H1 (cell line): ENCODE measurements at regions not wholly inside any gene's neighbourhood (a gene's known extent, or its start where the extent isn't known, plus 50 kb on each side); places are given as distances from the start of the nearest gene placed in this dataset.

ENCODE experiments used
- CTCF ChIA-PET: fragments of 300-600 bp; sonication (Branson Sonifier 250); formaldehyde crosslinking; loops from one replicate; lab custom pipeline; 2021; ENCODE audit not compliant: partially characterized antibody; lab: Charles Lee
- POLR2A ChIA-PET: fragments of 300-600 bp; sonication (Branson Sonifier 250); formaldehyde crosslinking; loops from one replicate; lab custom pipeline; 2021; ENCODE audit warnings: inconsistent platforms; ENCODE audit not compliant: partially characterized antibody; lab: Charles Lee
- DNase-seq, 2 experiments: peaks; one replicate each; pipeline versions ENCODE4 v3.0.0 to v3.0.0-alpha.2; 2010 to 2022; ENCODE audit warnings: low spot score in 2 of 2, low read depth in 1 of 2, mixed read lengths in 1 of 2
- FAIRE-seq: peaks from 2 replicates; lab custom pipeline; 2011; peaks lifted over from hg19 to GRCh38; lab: Jason Lieb, UNC
- H2AFZ ChIP-seq: 2 replicates; pipeline ENCODE4 v1.8.1; 2012; ENCODE audit warnings: low read length, inconsistent platforms
- H2AK5ac ChIP-seq: 2 replicates; pipeline ENCODE4 v1.6.1; 2013; ENCODE audit warnings: low read depth, low read length
- H2BK120ac ChIP-seq: replicated peaks from 2 replicates; pipeline ENCODE3; 2013; ENCODE audit warnings: low read depth, low read length, inconsistent platforms
- H2BK12ac ChIP-seq: 2 replicates; pipeline ENCODE4 v1.6.1; 2013; ENCODE audit warnings: low read depth, low read length
- H2BK15ac ChIP-seq: 2 replicates; pipeline ENCODE4 v1.6.1; 2013; ENCODE audit warnings: low read length
- H2BK20ac ChIP-seq: 2 replicates; pipeline ENCODE4 v1.6.1; 2013; ENCODE audit warnings: low read length
- H2BK5ac ChIP-seq: 2 replicates; pipeline ENCODE4 v1.6.1; 2013; ENCODE audit warnings: low read depth, low read length
- H3K14ac ChIP-seq: 2 replicates; pipeline ENCODE4 v1.6.1; 2013; ENCODE audit warnings: inconsistent platforms; ENCODE audit not compliant: insufficient read length
- H3K18ac ChIP-seq: 2 replicates; pipeline ENCODE4 v1.6.1; 2013; ENCODE audit warnings: low read length; ENCODE audit errors: extremely low read depth
- H3K23ac ChIP-seq: 2 replicates; pipeline ENCODE4 v1.6.1; 2013; ENCODE audit warnings: inconsistent platforms; ENCODE audit not compliant: insufficient read length
- H3K23me2 ChIP-seq: 2 replicates; pipeline ENCODE4 v1.6.1; 2013; ENCODE audit warnings: low read depth, low read length
- H3K27ac ChIP-seq: 2 replicates; pipeline ENCODE4 v1.6.1; 2011; ENCODE audit warnings: low read depth, low read length, inconsistent platforms
- H3K27me3 ChIP-seq, 4 experiments: replicated peaks in 1 of 4; 1 replicate in 1 of 4; 2 replicates in 3 of 4; pipeline versions ENCODE4 v1.6.1 to v1.8.1; 2011 to 2013; ENCODE audit warnings: low read length in 3 of 4, mild to moderate bottlenecking in 3 of 4, inconsistent platforms in 2 of 4, mixed read lengths in 2 of 4, moderate library complexity in 1 of 4; ENCODE audit not compliant: control insufficient read depth in 3 of 4, insufficient read depth in 3 of 4; ENCODE audit errors: extremely low read depth in 1 of 4
- H3K36me3 ChIP-seq, 4 experiments: 2 replicates each; pipeline versions ENCODE4 v1.6.1 to v1.8.1; 2011 to 2013; ENCODE audit warnings: mild to moderate bottlenecking in 4 of 4, low read length in 3 of 4, moderate library complexity in 2 of 4, control low read depth in 1 of 4, inconsistent platforms in 1 of 4; ENCODE audit not compliant: insufficient read depth in 4 of 4, control insufficient read depth in 2 of 4
- H3K4ac ChIP-seq: replicated peaks from 2 replicates; pipeline ENCODE3; 2013; ENCODE audit warnings: low read length, low read depth, mixed read lengths, inconsistent platforms; ENCODE audit not compliant: insufficient read length
- H3K4me1 ChIP-seq, 4 experiments: replicated peaks in 1 of 4; 1 replicate in 1 of 4; 2 replicates in 3 of 4; pipeline versions ENCODE4 v1.6.1 to v1.8.1; 2011 to 2013; ENCODE audit warnings: low read length in 3 of 4, inconsistent platforms in 2 of 4, mixed read lengths in 1 of 4; ENCODE audit not compliant: insufficient read depth in 4 of 4, control insufficient read depth in 3 of 4
- H3K4me2 ChIP-seq, 2 experiments: 2 replicates each; pipeline versions ENCODE4 v1.6.1 to v1.8.1; 2011 to 2013; ENCODE audit warnings: low read depth in 2 of 2, low read length in 2 of 2, control low read depth in 1 of 2, inconsistent platforms in 1 of 2, mild to moderate bottlenecking in 1 of 2; ENCODE audit not compliant: insufficient read depth in 1 of 2
- H3K4me3 ChIP-seq, 4 experiments: fragments of 200-600, 300-600 bp in 1 of 4; sonication (generic), shearing (Covaris generic), sonication (Bioruptor Twin) in 1 of 4; 2 replicates each; pipeline versions ENCODE4 v1.5.1 to v1.8.1; 2011 to 2016; ENCODE audit warnings: low read length in 4 of 4, low read depth in 3 of 4, control low read depth in 2 of 4, inconsistent platforms in 2 of 4, mild to moderate bottlenecking in 2 of 4, mixed read lengths in 1 of 4, moderate library complexity in 1 of 4; ENCODE audit not compliant: insufficient read depth in 2 of 4; ENCODE audit errors: extremely low read depth in 1 of 4
- H3K56ac ChIP-seq: replicated peaks from 2 replicates; pipeline ENCODE3; 2013; ENCODE audit warnings: low read depth, mild to moderate bottlenecking, mixed read lengths, low read length, inconsistent platforms; ENCODE audit not compliant: insufficient read length
- H3K79me1 ChIP-seq: 2 replicates; pipeline ENCODE4 v1.6.1; 2013; ENCODE audit warnings: low read depth, low read length, control low read depth
- H3K79me2 ChIP-seq, 2 experiments: 2 replicates each; pipeline versions ENCODE4 v1.6.1 to v1.8.1; 2012 to 2013; ENCODE audit warnings: low read length in 2 of 2, mild to moderate bottlenecking in 2 of 2, inconsistent platforms in 1 of 2; ENCODE audit not compliant: insufficient read depth in 2 of 2, control insufficient read depth in 1 of 2
- H3K9ac ChIP-seq, 4 experiments: replicated peaks in 1 of 4; 1 replicate in 1 of 4; 2 replicates in 3 of 4; pipeline versions ENCODE4 v1.6.1 to v1.8.1; 2011 to 2013; ENCODE audit warnings: low read depth in 3 of 4, low read length in 3 of 4, control low read depth in 2 of 4, mild to moderate bottlenecking in 2 of 4, moderate library complexity in 2 of 4, inconsistent platforms in 1 of 4; ENCODE audit errors: extremely low read depth in 1 of 4
- H3K9me3 ChIP-seq, 2 experiments: 2 replicates each; pipeline versions ENCODE4 v1.6.1 to v1.8.1; 2012 to 2013; ENCODE audit warnings: mild to moderate bottlenecking in 2 of 2, moderate library complexity in 2 of 2, control low read depth in 1 of 2, inconsistent platforms in 1 of 2, low read depth in 1 of 2, low read length in 1 of 2, mixed read lengths in 1 of 2; ENCODE audit not compliant: insufficient read depth in 2 of 2
- H4K20me1 ChIP-seq, 2 experiments: replicated peaks in 1 of 2; 2 replicates each; pipeline versions ENCODE3 to v1.8.1; 2011 to 2013; ENCODE audit warnings: inconsistent platforms in 2 of 2, low read length in 2 of 2, mild to moderate bottlenecking in 1 of 2; ENCODE audit not compliant: insufficient read depth in 2 of 2, control insufficient read depth in 1 of 2
- H4K5ac ChIP-seq: 2 replicates; pipeline ENCODE4 v1.6.1; 2013; ENCODE audit warnings: low read length, low read depth, mixed read lengths, inconsistent platforms; ENCODE audit not compliant: insufficient read length
- H4K8ac ChIP-seq: 2 replicates; pipeline ENCODE4 v1.8.0; 2013; ENCODE audit warnings: mild to moderate bottlenecking, moderate library complexity, low read length, inconsistent platforms; ENCODE audit not compliant: insufficient read depth; ENCODE audit errors: extremely low read depth
- H4K91ac ChIP-seq: replicated peaks from 2 replicates; pipeline ENCODE3; 2013; ENCODE audit warnings: low read length, mixed read lengths, inconsistent platforms; ENCODE audit not compliant: insufficient read length
- MAFK ChIP-seq: IDR thresholded peaks from 2 replicates; pipeline ENCODE4 v1.6.1; 2012; ENCODE audit warnings: low read depth, mild to moderate bottlenecking, improper control_type of control experiment, low read length
- TCF12 ChIP-seq: IDR thresholded peaks from 2 replicates; pipeline ENCODE4 v1.6.1; 2011; ENCODE audit warnings: low read depth, mild to moderate bottlenecking, low read length
- WGBS, 2 experiments: shearing (Covaris generic) in 1 of 2; methylation state at CpG; one replicate each; pipeline versions ENCODE4 v1.1.6 to v1.1.7; 2013 to 2015; ENCODE audit warnings: low lambda C conversion rate in 2 of 2, mixed read lengths in 2 of 2, inconsistent platforms in 1 of 2, low coverage in 1 of 2, missing lambda C conversion rate in 1 of 2; ENCODE audit not compliant: insufficient replicate concordance in 2 of 2, insufficient coverage in 1 of 2, insufficient read length in 1 of 2; ENCODE audit errors: extremely low coverage in 1 of 2, missing lambda C conversion rate in 1 of 2; 5-methylcytosine and 5-hydroxymethylcytosine counted together
- TF ChIP-seq, protein P1 (sequence below): IDR thresholded peaks from 2 replicates; pipeline ENCODE4 v1.6.1; 2011; ENCODE audit warnings: low read length, improper control_type of control experiment

DNA sequence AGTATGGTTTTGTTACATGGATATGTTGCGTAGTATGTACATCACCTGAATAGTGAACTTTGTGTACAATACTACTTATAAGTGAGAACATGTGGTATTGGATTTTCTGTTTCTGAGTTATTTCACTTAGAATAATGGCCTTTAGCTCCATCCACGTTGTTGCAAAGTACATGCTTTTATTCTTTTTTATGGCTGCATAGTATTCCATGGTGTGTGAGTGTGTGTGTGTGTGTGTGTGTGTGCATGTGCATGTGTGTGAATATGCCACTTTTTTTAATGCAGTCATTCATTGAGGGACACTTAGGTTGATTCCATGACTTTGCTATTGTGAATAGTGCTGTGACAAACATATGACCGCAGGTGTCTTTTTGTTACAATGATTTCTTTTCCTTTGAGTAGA, 147.8 kb downstream of the LEPR start:
- Histone ChIP-seq H3K14ac (no peak overlapping the region), H2BK12ac (no peak overlapping the region), H2BK15ac (no peak overlapping the region), H3K79me2 (no peaks in the 10 kb centered on the region), H4K91ac (no peak overlapping the region), H3K4me2 (no peak overlapping the region), H3K79me1 (no peaks in the 10 kb centered on the region), H4K8ac (no peak overlapping the region), H3K4ac (no peak overlapping the region), H4K5ac (no peak overlapping the region), H3K56ac (no peak overlapping the region), H4K20me1 (no peaks in the 10 kb centered on the region), H3K36me3 (no peaks in the 10 kb centered on the region), H2BK120ac (no peak overlapping the region), H3K18ac (no peak overlapping the region), H2BK5ac (no peak overlapping the region), H3K4me1 (no peaks in the 10 kb centered on the region), H3K23ac (no peak overlapping the region), H2AFZ (no peak overlapping the region), H2AK5ac (no peak overlapping the region), H3K9ac (no peak overlapping the region), H2BK20ac (no peak overlapping the region), H3K23me2 (no peaks in the 10 kb centered on the region), H3K9me3 (no peaks in the 10 kb centered on the region), H3K27ac (no peak overlapping the region), H3K4me3 (no peak overlapping the region), H3K27me3 (no peaks in the 10 kb centered on the region)
- 80% methylated on average over 3 of the region's 3 CpGs; no CpG with 5 or more reads in 1 of the 2 experiments for WGBS, 2 experiments
- DNase-seq (no peak), FAIRE-seq (no peak)
- TF ChIP-seq, protein P1, sequence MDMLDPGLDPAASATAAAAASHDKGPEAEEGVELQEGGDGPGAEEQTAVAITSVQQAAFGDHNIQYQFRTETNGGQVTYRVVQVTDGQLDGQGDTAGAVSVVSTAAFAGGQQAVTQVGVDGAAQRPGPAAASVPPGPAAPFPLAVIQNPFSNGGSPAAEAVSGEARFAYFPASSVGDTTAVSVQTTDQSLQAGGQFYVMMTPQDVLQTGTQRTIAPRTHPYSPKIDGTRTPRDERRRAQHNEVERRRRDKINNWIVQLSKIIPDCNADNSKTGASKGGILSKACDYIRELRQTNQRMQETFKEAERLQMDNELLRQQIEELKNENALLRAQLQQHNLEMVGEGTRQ, result no peak
- TF ChIP-seq MAFK, result no peak
- TF ChIP-seq TCF12, result no peak
- ChIA-PET CTCF (no interaction called here), POLR2A (no interaction called here)
